Breast epithelium (tissue), 4 donors: ENCODE measurements at regions not wholly inside any gene's neighbourhood (a gene's known extent, or its start where the extent isn't known, plus 50 kb on each side); places are given as distances from the start of the nearest gene placed in this dataset.

ENCODE experiments used
- DNase-seq, 2 donors: peaks; one replicate each; pipeline ENCODE4 v3.0.0-alpha.2; 2019; ENCODE audit warnings: low spot score in 2 of 2
- H3K27ac ChIP-seq, 2 donors: fragments of 200-600 bp; sonication (generic) in 1 of 2; one replicate each; pipeline ENCODE4 v1.5.1; 2016 to 2019; ENCODE audit warnings: mild to moderate bottlenecking in 1 of 2
- H3K27me3 ChIP-seq, 2 donors: fragments of 200-600 bp; sonication (generic) in 1 of 2; one replicate each; pipeline versions ENCODE4 v1.5.1 to v1.6.0; 2017 to 2019; ENCODE audit warnings: control low read depth in 1 of 2, mild to moderate bottlenecking in 1 of 2
- H3K36me3 ChIP-seq: fragments of 200-600 bp; one replicate; pipeline ENCODE4 v1.5.1; 2019
- H3K4me1 ChIP-seq, 2 donors: fragments of 200-600 bp; sonication (generic); one replicate each; pipeline ENCODE4 v1.5.1; 2016 to 2019; ENCODE audit warnings: control low read depth in 1 of 2
- H3K4me3 ChIP-seq, 3 donors: fragments of 200-600 bp; sonication (generic); 1 replicate in 2 of 3; 2 replicates in 1 of 3; pipeline ENCODE4 v1.5.1; 2016 to 2019; ENCODE audit warnings: mild to moderate bottlenecking in 3 of 3, moderate library complexity in 2 of 3
- H3K9me3 ChIP-seq, 2 donors: fragments of 200-600 bp; sonication (generic) in 1 of 2; one replicate each; pipeline ENCODE4 v1.5.1; 2016 to 2019; ENCODE audit warnings: control low read depth in 1 of 2
- CTCF ChIP-seq, 3 donors: fragments of 450-650 bp; IDR thresholded peaks; one replicate each; pipeline ENCODE4 v1.5.1; 2016 to 2017; ENCODE audit warnings: antibody characterized with exemption in 3 of 3, mild to moderate bottlenecking in 3 of 3, moderate library complexity in 3 of 3
- POLR2A ChIP-seq: fragments of 450-650 bp; IDR thresholded peaks from one replicate; pipeline ENCODE4 v1.6.1; 2016; ENCODE audit warnings: antibody characterized with exemption, mild to moderate bottlenecking, moderate library complexity
- POLR2AphosphoS5 ChIP-seq, 3 donors: sonication (generic); formaldehyde crosslinking; IDR thresholded peaks; one replicate each; pipeline ENCODE4 v1.6.1; 2017; ENCODE audit warnings: antibody characterized with exemption in 3 of 3
- intact Hi-C: fragments of 100-400 bp; cut with DNase I; formaldehyde crosslinking; loops from one replicate; pipeline ENCODE4 v1.15.1; 2023; ENCODE audit warnings: low total_unique reads

- Histone ChIP-seq H3K4me3 (no peak overlapping the region), H3K27ac (no peak overlapping the region), H3K36me3 (no peaks in the 10 kb centered on the region), H3K4me1 (no peaks in the 10 kb centered on the region), H3K27me3 (no peaks in the 10 kb centered on the region), H3K9me3 (no peaks in the 10 kb centered on the region)
- DNase-seq = no peak
- TF ChIP-seq POLR2A (no peak), CTCF (IDR thresholded peaks at IDR 0.05) (no peak), POLR2AphosphoS5 (IDR thresholded peaks at IDR 0.05) (no peak)
- intact Hi-C loops = no loop called here
Observed at GRCh38 chr3:103389356-103389755, 954.5 kb downstream of the ZPLD1 start.

GRCh38 chr3:103393395-103394186 is 958.8 kb downstream of the ZPLD1 start:
- TF ChIP-seq CTCF (IDR thresholded peaks at IDR 0.05) (no peak), POLR2A (no peak), POLR2AphosphoS5 (IDR thresholded peaks at IDR 0.05) (no peak)
- DNase-seq = no peak
- intact Hi-C loops = no loop called here
- H3K4me3 ChIP-seq = no peak overlapping the region
- no peaks in the 10 kb centered on the region for H3K9me3 ChIP-seq
- H3K27ac ChIP-seq = no peak overlapping the region
- no peaks in the 10 kb centered on the region for H3K27me3 ChIP-seq
- H3K4me1 ChIP-seq = no peaks in the 10 kb centered on the region
- no peaks in the 10 kb centered on the region for H3K36me3 ChIP-seq

GRCh38 chr3:103403191-103403590 is 968.4 kb downstream of the ZPLD1 start:
- H3K27ac ChIP-seq = no peak overlapping the region
- TF ChIP-seq POLR2A (no peak), CTCF (IDR thresholded peaks at IDR 0.05) (no peak), POLR2AphosphoS5 (IDR thresholded peaks at IDR 0.05) (no peak)
- no peak for DNase-seq
- H3K27me3 ChIP-seq = no peaks in the 10 kb centered on the region
- intact Hi-C loops = no loop called here
- no peak overlapping the region for H3K4me3 ChIP-seq
- no peaks in the 10 kb centered on the region for H3K4me1 ChIP-seq
- peaks cover 4% of the 10 kb centered on the region for H3K36me3 ChIP-seq
- no peaks in the 10 kb centered on the region for H3K9me3 ChIP-seq

GRCh38 chr3:103406320-103406850 is 971.6 kb downstream of the ZPLD1 start:
- no peaks in the 10 kb centered on the region for H3K36me3 ChIP-seq
- intact Hi-C loops = no loop called here
- DNase-seq = no peak
- no peak overlapping the region for H3K4me3 ChIP-seq
- TF ChIP-seq CTCF (IDR thresholded peaks at IDR 0.05) (no peak), POLR2AphosphoS5 (IDR thresholded peaks at IDR 0.05) (no peak), POLR2A (no peak)
- H3K27me3 ChIP-seq = no peaks in the 10 kb centered on the region
- H3K27ac ChIP-seq = no peak overlapping the region
- H3K4me1 ChIP-seq = no peaks in the 10 kb centered on the region
- no peaks in the 10 kb centered on the region for H3K9me3 ChIP-seq

- no peaks in the 10 kb centered on the region for H3K4me1 ChIP-seq
- DNase-seq = no peak
- H3K27me3 ChIP-seq = no peaks in the 10 kb centered on the region
- H3K9me3 ChIP-seq = no peaks in the 10 kb centered on the region
- no peak for TF ChIP-seq POLR2AphosphoS5 (IDR thresholded peaks at IDR 0.05)
- TF ChIP-seq CTCF (IDR thresholded peaks at IDR 0.05) = no peak
- TF ChIP-seq POLR2A = no peak
- H3K4me3 ChIP-seq = no peak overlapping the region
- no peak overlapping the region for H3K27ac ChIP-seq
- H3K36me3 ChIP-seq = no peaks in the 10 kb centered on the region
- intact Hi-C loops = no loop called here
Observed at GRCh38 chr3:103410231-103410630, 975.4 kb downstream of the ZPLD1 start.
